HCT116 (cell line): ENCODE measurements at regions not wholly inside any gene's neighbourhood (a gene's known extent, or its start where the extent isn't known, plus 50 kb on each side); places are given as distances from the start of the nearest gene placed in this dataset.

Experiments used
- CBX3 ChIP-seq: IDR thresholded peaks from 2 replicates; pipeline ENCODE4 v1.6.1; 2012; ENCODE audit warnings: low read depth
- CEBPB ChIP-seq: IDR thresholded peaks from 2 replicates; pipeline ENCODE4 v1.6.1; 2012; ENCODE audit warnings: low read depth
- EZH2 ChIP-seq: fragments of 200-600 bp; sonication (generic); IDR thresholded peaks from 2 replicates; pipeline ENCODE4 v1.6.1; 2017; ENCODE audit warnings: antibody characterized with exemption, mixed run types
- EZH2phosphoT487 ChIP-seq: fragments of 200-600 bp; IDR thresholded peaks from 2 replicates; pipeline ENCODE4 v1.6.1; 2018; ENCODE audit warnings: antibody characterized with exemption, borderline replicate concordance
- POLR2A ChIP-seq: IDR thresholded peaks from 2 replicates; pipeline ENCODE4 v1.7.0; 2011; ENCODE audit warnings: borderline replicate concordance; ENCODE audit not compliant: insufficient read depth, insufficient read length; ENCODE audit errors: extremely low read depth
- RAD21 ChIP-seq: IDR thresholded peaks from 2 replicates; pipeline ENCODE4 v1.6.1; 2012; ENCODE audit warnings: low read depth, mild to moderate bottlenecking
- SIN3A ChIP-seq: IDR thresholded peaks from 2 replicates; pipeline ENCODE4 v1.6.1; 2012; ENCODE audit warnings: low read depth
- SP1 ChIP-seq: IDR thresholded peaks from 2 replicates; pipeline ENCODE4 v1.6.1; 2012; ENCODE audit warnings: low read depth
- SRF ChIP-seq: IDR thresholded peaks from 2 replicates; pipeline ENCODE4 v1.6.1; 2012; ENCODE audit warnings: low read depth
- TCF7L2 ChIP-seq: IDR thresholded peaks from 2 replicates; pipeline ENCODE4 v1.7.0; 2011; ENCODE audit warnings: borderline replicate concordance, inconsistent platforms; ENCODE audit not compliant: insufficient read depth, insufficient read length; ENCODE audit errors: extremely low read depth
- YY1 ChIP-seq: IDR thresholded peaks from 2 replicates; pipeline ENCODE4 v1.6.1; 2011; ENCODE audit warnings: low read length, low read depth, moderate library complexity, mild to moderate bottlenecking; ENCODE audit not compliant: insufficient replicate concordance; ENCODE audit errors: extremely low read depth
- TF ChIP-seq, protein P1 (sequence below): IDR thresholded peaks from 2 replicates; pipeline ENCODE4 v1.6.1; 2011; ENCODE audit warnings: mild to moderate bottlenecking, low read length, moderate library complexity; ENCODE audit not compliant: insufficient replicate concordance; ENCODE audit errors: extremely low read depth
- TF ChIP-seq, protein P2 (sequence below), 3 experiments: fragments of 200-600 bp in 1 of 3; sonication (generic) in 1 of 3; IDR thresholded peaks in 2 of 3; conservative IDR thresholded peaks in 1 of 3; 2 replicates each; pipeline ENCODE4 v1.5.1; 2012 to 2017; ENCODE audit warnings: low read depth in 2 of 3, low read length in 2 of 3, antibody characterized with exemption in 1 of 3, borderline replicate concordance in 1 of 3, control low read depth in 1 of 3, mild to moderate bottlenecking in 1 of 3, mixed read lengths in 1 of 3, mixed run types in 1 of 3, moderate library complexity in 1 of 3; ENCODE audit not compliant: insufficient read depth in 1 of 3
- TF ChIP-seq, protein P3 (sequence below): IDR thresholded peaks from 2 replicates; pipeline ENCODE4 v1.6.1; 2012

DNA sequence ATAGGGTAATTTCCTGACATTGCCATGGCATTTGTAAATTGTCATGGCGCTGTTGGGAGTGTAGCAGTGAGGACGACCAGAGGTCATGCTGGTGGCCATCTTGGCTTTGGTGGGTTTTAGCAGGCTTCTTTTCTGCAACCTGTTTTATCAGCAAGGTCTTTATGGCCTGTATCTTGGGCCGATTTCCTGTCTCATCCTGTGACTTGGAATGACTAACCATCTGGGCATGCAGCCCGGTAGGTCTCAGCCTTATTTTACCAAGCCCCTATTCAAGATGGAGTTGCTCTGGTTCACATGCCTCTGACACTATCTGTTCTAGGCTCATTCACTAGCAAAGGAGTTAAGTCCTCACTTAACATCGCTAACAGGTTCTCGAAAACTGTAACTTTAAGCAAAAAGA is 1374.2 kb downstream of the FAM181B start:
- TF ChIP-seq, protein P1, sequence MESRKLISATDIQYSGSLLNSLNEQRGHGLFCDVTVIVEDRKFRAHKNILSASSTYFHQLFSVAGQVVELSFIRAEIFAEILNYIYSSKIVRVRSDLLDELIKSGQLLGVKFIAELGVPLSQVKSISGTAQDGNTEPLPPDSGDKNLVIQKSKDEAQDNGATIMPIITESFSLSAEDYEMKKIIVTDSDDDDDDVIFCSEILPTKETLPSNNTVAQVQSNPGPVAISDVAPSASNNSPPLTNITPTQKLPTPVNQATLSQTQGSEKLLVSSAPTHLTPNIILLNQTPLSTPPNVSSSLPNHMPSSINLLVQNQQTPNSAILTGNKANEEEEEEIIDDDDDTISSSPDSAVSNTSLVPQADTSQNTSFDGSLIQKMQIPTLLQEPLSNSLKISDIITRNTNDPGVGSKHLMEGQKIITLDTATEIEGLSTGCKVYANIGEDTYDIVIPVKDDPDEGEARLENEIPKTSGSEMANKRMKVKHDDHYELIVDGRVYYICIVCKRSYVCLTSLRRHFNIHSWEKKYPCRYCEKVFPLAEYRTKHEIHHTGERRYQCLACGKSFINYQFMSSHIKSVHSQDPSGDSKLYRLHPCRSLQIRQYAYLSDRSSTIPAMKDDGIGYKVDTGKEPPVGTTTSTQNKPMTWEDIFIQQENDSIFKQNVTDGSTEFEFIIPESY: no peak
- TF ChIP-seq EZH2 (no peak), YY1 (no peak), CBX3 (no peak), POLR2A (no peak), EZH2phosphoT487 (no peak), SIN3A (no peak), SRF (no peak), TCF7L2 (no peak), CEBPB (no peak), SP1 (no peak), RAD21 (no peak)
- TF ChIP-seq, protein P2, sequence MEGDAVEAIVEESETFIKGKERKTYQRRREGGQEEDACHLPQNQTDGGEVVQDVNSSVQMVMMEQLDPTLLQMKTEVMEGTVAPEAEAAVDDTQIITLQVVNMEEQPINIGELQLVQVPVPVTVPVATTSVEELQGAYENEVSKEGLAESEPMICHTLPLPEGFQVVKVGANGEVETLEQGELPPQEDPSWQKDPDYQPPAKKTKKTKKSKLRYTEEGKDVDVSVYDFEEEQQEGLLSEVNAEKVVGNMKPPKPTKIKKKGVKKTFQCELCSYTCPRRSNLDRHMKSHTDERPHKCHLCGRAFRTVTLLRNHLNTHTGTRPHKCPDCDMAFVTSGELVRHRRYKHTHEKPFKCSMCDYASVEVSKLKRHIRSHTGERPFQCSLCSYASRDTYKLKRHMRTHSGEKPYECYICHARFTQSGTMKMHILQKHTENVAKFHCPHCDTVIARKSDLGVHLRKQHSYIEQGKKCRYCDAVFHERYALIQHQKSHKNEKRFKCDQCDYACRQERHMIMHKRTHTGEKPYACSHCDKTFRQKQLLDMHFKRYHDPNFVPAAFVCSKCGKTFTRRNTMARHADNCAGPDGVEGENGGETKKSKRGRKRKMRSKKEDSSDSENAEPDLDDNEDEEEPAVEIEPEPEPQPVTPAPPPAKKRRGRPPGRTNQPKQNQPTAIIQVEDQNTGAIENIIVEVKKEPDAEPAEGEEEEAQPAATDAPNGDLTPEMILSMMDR (IDR thresholded peaks at IDR 0.05 in 2 of 3, conservative IDR thresholded peaks at IDR 0.05 in 1 of 3; ENCODE audit: borderline replicate concordance in 1 of 3, insufficient read depth in 1 of 3, low read depth in 2 of 3, low read length in 2 of 3): no peak
- TF ChIP-seq, protein P3, sequence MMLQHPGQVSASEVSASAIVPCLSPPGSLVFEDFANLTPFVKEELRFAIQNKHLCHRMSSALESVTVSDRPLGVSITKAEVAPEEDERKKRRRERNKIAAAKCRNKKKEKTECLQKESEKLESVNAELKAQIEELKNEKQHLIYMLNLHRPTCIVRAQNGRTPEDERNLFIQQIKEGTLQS: no peak
